ENCODE measurements at regions not wholly inside any gene's neighbourhood (a gene's known extent, or its start where the extent isn't known, plus 50 kb on each side); places are given as distances from the start of the nearest gene placed in this dataset.

- TF ChIP-seq CTCF (IDR thresholded peaks at IDR 0.05) (no peak), POLR2A (IDR thresholded peaks at IDR 0.05) (no peak)
Measured at GRCh38 chr18:68284236-68284780, 430.6 kb downstream of the TMX3 start.
